ENCODE measurements at regions not wholly inside any gene's neighbourhood (a gene's known extent, or its start where the extent isn't known, plus 50 kb on each side); places are given as distances from the start of the nearest gene placed in this dataset.

- no peak for TF ChIP-seq USF2 (CRISPR knock-in tag; IDR thresholded peaks at IDR 0.05)
- no peak for TF ChIP-seq SP1 (CRISPR knock-in tag; IDR thresholded peaks at IDR 0.05)
- no peak for TF ChIP-seq GTF2E2 (tag; IDR thresholded peaks at IDR 0.05)
- no peak for TF ChIP-seq SP2 (IDR thresholded peaks at IDR 0.05; ENCODE audit: extremely low read depth, low read depth, low read length, poor library complexity, severe bottlenecking)
- no peak for TF ChIP-seq CTCF (IDR thresholded peaks at IDR 0.05 in 2 of 3, conservative IDR thresholded peaks at IDR 0.05 in 1 of 3; ENCODE audit: insufficient read depth in 2 of 3, low read depth in 1 of 3, low read length in 3 of 3)
Measured at GRCh38 chr9:135242049-135242396, 154.6 kb downstream of the OLFM1 start.

All from K562 (cell line).